Lower leg skin (tissue), 4 donors: ENCODE measurements at regions not wholly inside any gene's neighbourhood (a gene's known extent, or its start where the extent isn't known, plus 50 kb on each side); places are given as distances from the start of the nearest gene placed in this dataset.

Experiments used
- DNase-seq, 2 donors: peaks; one replicate each; pipeline ENCODE4 v3.0.0-alpha.2; 2019; ENCODE audit warnings: low spot score in 2 of 2
- H3K4me3 ChIP-seq: fragments of 200-600 bp; sonication (generic); 2 replicates; pipeline ENCODE4 v1.5.1; 2017; ENCODE audit warnings: mild to moderate bottlenecking, low read depth; ENCODE audit not compliant: poor library complexity, severe bottlenecking
- CTCF ChIP-seq, 3 donors: fragments of 450-650 bp; IDR thresholded peaks; one replicate each; pipeline ENCODE4 v1.5.1; 2016; ENCODE audit warnings: antibody characterized with exemption in 3 of 3, mild to moderate bottlenecking in 3 of 3, moderate library complexity in 2 of 3
- POLR2A ChIP-seq, 2 donors: fragments of 450-650 bp; IDR thresholded peaks; one replicate each; pipeline ENCODE4 v1.6.1; 2016 to 2017; ENCODE audit warnings: antibody characterized with exemption in 2 of 2, mild to moderate bottlenecking in 1 of 2, moderate library complexity in 1 of 2
- WGBS, 2 donors: methylation state at CpG; one replicate each; pipeline ENCODE4 v1.1.5; 2018; 5-methylcytosine and 5-hydroxymethylcytosine counted together
- intact Hi-C: fragments of 100-400 bp; cut with DNase I; formaldehyde crosslinking; loops from one replicate; pipeline ENCODE4 v1.15.0; 2023; ENCODE audit warnings: low total_unique reads

- no peak for DNase-seq
- no peak overlapping the region for H3K4me3 ChIP-seq
- no peak for TF ChIP-seq POLR2A (IDR thresholded peaks at IDR 0.05)
- TF ChIP-seq CTCF (IDR thresholded peaks at IDR 0.05) = no peak
- intact Hi-C loops = no loop called here
These were observed 78.2 kb downstream of the MSL3 start for GRCh38 chrX:11836284-11836683.

DNA sequence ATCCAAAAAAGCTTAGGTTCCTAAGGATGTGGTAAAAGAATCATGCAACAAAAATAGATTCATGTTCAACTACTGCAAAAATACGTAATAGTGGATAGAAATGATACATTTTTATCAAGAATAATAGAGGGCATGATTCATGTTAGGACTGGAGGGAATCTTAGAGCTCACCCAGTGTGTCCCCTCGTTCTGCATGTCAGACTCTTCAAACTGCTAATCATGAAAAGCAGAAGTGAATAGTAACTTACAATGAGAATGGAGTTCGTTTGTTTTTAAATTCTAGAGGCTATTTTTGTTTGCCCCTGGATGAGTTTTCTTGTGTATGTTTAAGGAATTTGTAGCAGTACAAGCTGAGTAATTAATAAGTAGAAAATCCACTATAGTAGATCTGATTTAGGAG is 79.4 kb downstream of the MSL3 start:
- 41 to 46% methylated on average over 3 of the region's 3 CpGs for WGBS, 2 donors

DNA sequence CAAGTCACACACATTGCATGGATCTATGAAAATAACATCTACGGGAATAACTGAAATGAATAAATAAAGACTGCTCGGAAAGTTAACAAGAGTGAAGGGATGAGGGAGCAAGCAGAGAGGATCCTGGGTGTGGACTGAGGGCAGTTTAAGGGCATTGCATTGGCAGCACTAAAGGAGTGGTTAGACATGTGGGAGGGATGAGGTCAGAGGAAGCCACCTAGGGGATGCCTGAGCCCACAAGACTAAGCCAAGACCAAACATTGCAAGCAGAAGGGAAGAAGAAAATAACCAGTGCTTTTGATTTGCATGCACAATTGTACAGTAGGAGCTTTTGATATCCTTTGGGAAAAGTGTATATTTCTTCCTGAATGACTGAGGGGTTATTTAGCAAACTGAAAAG is 106.1 kb downstream of the MSL3 start:
- DNase-seq = no peak
- TF ChIP-seq CTCF (IDR thresholded peaks at IDR 0.05) (no peak), POLR2A (IDR thresholded peaks at IDR 0.05) (no peak)
- intact Hi-C loops = no loop called here
- H3K4me3 ChIP-seq = no peak overlapping the region
- WGBS, 2 donors = 82 to 89% methylated on average over 2 of the region's 2 CpGs

More for the DNA sequence above, 79.4 kb downstream of the MSL3 start:
- no peak for DNase-seq
- intact Hi-C loops = no loop called here
- H3K4me3 ChIP-seq = no peak overlapping the region
- TF ChIP-seq POLR2A (IDR thresholded peaks at IDR 0.05) (no peak), CTCF (IDR thresholded peaks at IDR 0.05) (no peak)

DNA sequence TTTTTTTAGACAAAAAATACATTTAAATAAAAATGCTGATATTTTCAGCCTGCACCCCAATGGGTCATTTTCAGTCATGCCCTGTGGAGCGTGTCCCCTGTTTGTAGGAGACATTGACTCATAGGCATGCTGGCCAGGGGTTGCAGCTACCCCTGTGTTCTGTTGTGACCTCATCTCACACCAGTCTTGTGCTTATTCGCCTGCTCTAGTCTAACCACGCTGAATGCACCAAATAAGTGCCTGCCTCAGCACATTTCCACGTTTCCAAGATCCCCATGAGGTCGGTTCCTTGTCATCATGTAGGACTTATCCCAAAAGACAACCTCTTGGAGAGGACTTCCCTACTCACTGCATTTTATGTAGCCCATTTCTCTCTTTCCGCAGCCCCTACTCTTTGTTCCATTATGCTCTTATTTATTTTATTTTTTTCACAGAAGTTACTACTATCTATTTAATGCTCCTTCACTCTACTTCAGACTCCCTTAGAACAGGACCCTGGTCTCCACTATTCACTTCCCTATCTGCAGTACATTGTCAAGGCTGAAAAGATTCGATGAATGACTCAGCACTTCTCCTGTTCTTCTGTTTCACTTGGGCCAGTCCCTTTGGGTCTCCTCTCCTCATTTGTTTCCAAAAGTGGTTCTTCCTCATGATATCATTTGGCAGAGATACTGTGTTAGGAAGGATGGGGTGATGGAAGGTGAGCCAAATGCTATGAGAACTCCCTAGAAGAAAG is 109.7 kb downstream of the MSL3 start:
- WGBS, 2 donors = 62 to 82% methylated on average over 7 of the region's 7 CpGs
- TF ChIP-seq POLR2A (IDR thresholded peaks at IDR 0.05) (no peak), CTCF (IDR thresholded peaks at IDR 0.05) (no peak)
- DNase-seq = no peak
- no peak overlapping the region for H3K4me3 ChIP-seq
- intact Hi-C loops = no loop called here

DNA sequence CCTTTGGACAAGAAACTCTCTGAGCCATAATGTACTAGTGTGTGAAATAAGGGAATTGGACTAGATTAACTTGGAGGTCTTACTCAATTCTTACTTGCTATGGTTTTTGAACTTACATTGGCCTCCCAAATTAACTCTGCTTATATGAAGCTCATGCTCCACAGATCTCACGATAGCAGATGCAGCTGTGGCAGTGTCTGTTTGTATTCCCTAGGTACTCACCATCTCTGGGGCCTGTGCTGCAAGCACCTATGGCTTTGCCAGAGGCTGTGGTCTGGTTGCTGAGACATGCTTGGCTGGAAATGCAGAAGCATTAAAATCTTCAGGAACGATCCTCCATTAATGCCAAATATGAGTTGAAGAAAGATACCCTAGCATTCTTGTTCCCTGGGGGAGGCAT is 112.8 kb downstream of the MSL3 start:
- TF ChIP-seq CTCF (IDR thresholded peaks at IDR 0.05) (no peak), POLR2A (IDR thresholded peaks at IDR 0.05) (no peak)
- no peak for DNase-seq
- H3K4me3 ChIP-seq = no peak overlapping the region
- 76 to 77% methylated on average over 2 of the region's 2 CpGs for WGBS, 2 donors
- intact Hi-C loops = no loop called here
